ENCODE measurements at regions not wholly inside any gene's neighbourhood (a gene's known extent, or its start where the extent isn't known, plus 50 kb on each side); places are given as distances from the start of the nearest gene placed in this dataset.
A peak's percentile ranks its signal among the peaks of the same experiment; 100 is the strongest.

GRCh38 chr2:237170020-237170419, 84.3 kb downstream of the COPS8 start:
- Histone ChIP-seq H3K4me3 (ENCODE audit: low read depth in 1 of 5, low read length in 5 of 5) (no peak overlapping the region), H3K9me3 (ENCODE audit: control insufficient read depth in 5 of 5, low read length in 5 of 5) (peaks cover 0 to 7% (median 3%) of the 10 kb centered on the region in 5 donors), H3K36me3 (ENCODE audit: control insufficient read depth in 5 of 5, insufficient read depth in 5 of 5, low read length in 5 of 5) (no peaks in the 10 kb centered on the region), H3K27ac (ENCODE audit: low read depth, low read length) (peak overlapping the region; percentile 79), H3K27me3 (ENCODE audit: control insufficient read depth in 5 of 5, insufficient read depth in 4 of 5, low read length in 5 of 5) (peaks cover 0 to 5% (median 0%) of the 10 kb centered on the region in 5 donors), H3K9ac (ENCODE audit: low read length in 5 of 5) (no peak overlapping the region), H3K4me1 (ENCODE audit: control insufficient read depth in 5 of 5, insufficient read depth in 5 of 5, low read length in 5 of 5) (peaks cover 0 to 28% (median 18%) of the 10 kb centered on the region in 5 donors)

GRCh38 chr2:237171396-237171795, 85.7 kb downstream of the COPS8 start:
- Histone ChIP-seq H3K27ac (ENCODE audit: low read depth, low read length) (peak overlapping the region; percentile 79), H3K9me3 (ENCODE audit: control insufficient read depth in 5 of 5, low read length in 5 of 5) (peaks cover 0 to 7% (median 3%) of the 10 kb centered on the region in 5 donors), H3K36me3 (ENCODE audit: control insufficient read depth in 5 of 5, insufficient read depth in 5 of 5, low read length in 5 of 5) (no peaks in the 10 kb centered on the region), H3K4me3 (ENCODE audit: low read depth in 1 of 5, low read length in 5 of 5) (peak overlapping the region in 1 of 5 donors; percentile 56), H3K4me1 (ENCODE audit: control insufficient read depth in 5 of 5, insufficient read depth in 5 of 5, low read length in 5 of 5) (peaks cover 0 to 28% (median 18%) of the 10 kb centered on the region in 5 donors), H3K9ac (ENCODE audit: low read length in 5 of 5) (peak overlapping the region in 2 of 5 donors; percentile 31 to 40), H3K27me3 (ENCODE audit: control insufficient read depth in 5 of 5, insufficient read depth in 4 of 5, low read length in 5 of 5) (no peaks in the 10 kb centered on the region)

GRCh38 chr2:237171881-237172280, 86.2 kb downstream of the COPS8 start:
- H3K27me3 ChIP-seq (ENCODE audit: control insufficient read depth in 5 of 5, insufficient read depth in 4 of 5, low read length in 5 of 5) = no peaks in the 10 kb centered on the region
- peak overlapping the region; percentile 79 for H3K27ac ChIP-seq (ENCODE audit: low read depth, low read length)
- peaks cover 0 to 7% (median 3%) of the 10 kb centered on the region in 5 donors for H3K9me3 ChIP-seq (ENCODE audit: control insufficient read depth in 5 of 5, low read length in 5 of 5)
- peaks cover 0 to 28% (median 18%) of the 10 kb centered on the region in 5 donors for H3K4me1 ChIP-seq (ENCODE audit: control insufficient read depth in 5 of 5, insufficient read depth in 5 of 5, low read length in 5 of 5)
- peak overlapping the region in 1 of 5 donors; percentile 40 for H3K9ac ChIP-seq (ENCODE audit: low read length in 5 of 5)
- H3K36me3 ChIP-seq (ENCODE audit: control insufficient read depth in 5 of 5, insufficient read depth in 5 of 5, low read length in 5 of 5) = no peaks in the 10 kb centered on the region
- H3K4me3 ChIP-seq (ENCODE audit: low read depth in 1 of 5, low read length in 5 of 5) = no peak overlapping the region

GRCh38 chr2:237177052-237177451, 91.4 kb downstream of the COPS8 start:
- Histone ChIP-seq H3K27ac (ENCODE audit: low read depth, low read length) (no peak overlapping the region), H3K27me3 (ENCODE audit: control insufficient read depth in 5 of 5, insufficient read depth in 4 of 5, low read length in 5 of 5) (no peaks in the 10 kb centered on the region), H3K9ac (ENCODE audit: low read length in 5 of 5) (no peak overlapping the region), H3K9me3 (ENCODE audit: control insufficient read depth in 5 of 5, low read length in 5 of 5) (peaks cover 0 to 3% (median 0%) of the 10 kb centered on the region in 5 donors), H3K4me1 (ENCODE audit: control insufficient read depth in 5 of 5, insufficient read depth in 5 of 5, low read length in 5 of 5) (peaks cover 1 to 13% (median 4%) of the 10 kb centered on the region in 5 donors), H3K4me3 (ENCODE audit: low read depth in 1 of 5, low read length in 5 of 5) (no peak overlapping the region), H3K36me3 (ENCODE audit: control insufficient read depth in 5 of 5, insufficient read depth in 5 of 5, low read length in 5 of 5) (no peaks in the 10 kb centered on the region)

- H3K4me1 ChIP-seq (ENCODE audit: control insufficient read depth in 5 of 5, insufficient read depth in 5 of 5, low read length in 5 of 5) = peaks cover 0 to 11% (median 5%) of the 10 kb centered on the region in 5 donors
- peaks cover 0 to 3% (median 0%) of the 10 kb centered on the region in 5 donors for H3K9me3 ChIP-seq (ENCODE audit: control insufficient read depth in 5 of 5, low read length in 5 of 5)
- no peak overlapping the region for H3K9ac ChIP-seq (ENCODE audit: low read length in 5 of 5)
- H3K27ac ChIP-seq (ENCODE audit: low read depth, low read length) = no peak overlapping the region
- H3K36me3 ChIP-seq (ENCODE audit: control insufficient read depth in 5 of 5, insufficient read depth in 5 of 5, low read length in 5 of 5) = no peaks in the 10 kb centered on the region
- peaks cover 0 to 4% (median 0%) of the 10 kb centered on the region in 5 donors for H3K27me3 ChIP-seq (ENCODE audit: control insufficient read depth in 5 of 5, insufficient read depth in 4 of 5, low read length in 5 of 5)
- H3K4me3 ChIP-seq (ENCODE audit: low read depth in 1 of 5, low read length in 5 of 5) = no peak overlapping the region
Measured at GRCh38 chr2:237177986-237178385, 92.3 kb downstream of the COPS8 start.

GRCh38 chr2:237178396-237178795, 92.7 kb downstream of the COPS8 start:
- H3K36me3 ChIP-seq (ENCODE audit: control insufficient read depth in 5 of 5, insufficient read depth in 5 of 5, low read length in 5 of 5) = no peaks in the 10 kb centered on the region
- H3K9me3 ChIP-seq (ENCODE audit: control insufficient read depth in 5 of 5, low read length in 5 of 5) = peaks cover 0 to 3% (median 0%) of the 10 kb centered on the region in 5 donors
- no peak overlapping the region for H3K27ac ChIP-seq (ENCODE audit: low read depth, low read length)
- no peak overlapping the region for H3K9ac ChIP-seq (ENCODE audit: low read length in 5 of 5)
- peaks cover 0 to 4% (median 0%) of the 10 kb centered on the region in 5 donors for H3K27me3 ChIP-seq (ENCODE audit: control insufficient read depth in 5 of 5, insufficient read depth in 4 of 5, low read length in 5 of 5)
- no peak overlapping the region for H3K4me3 ChIP-seq (ENCODE audit: low read depth in 1 of 5, low read length in 5 of 5)
- H3K4me1 ChIP-seq (ENCODE audit: control insufficient read depth in 5 of 5, insufficient read depth in 5 of 5, low read length in 5 of 5) = peaks cover 0 to 11% (median 5%) of the 10 kb centered on the region in 5 donors

- Histone ChIP-seq H3K27me3 (ENCODE audit: control insufficient read depth in 5 of 5, insufficient read depth in 4 of 5, low read length in 5 of 5) (peaks cover 0 to 4% (median 0%) of the 10 kb centered on the region in 5 donors), H3K9me3 (ENCODE audit: control insufficient read depth in 5 of 5, low read length in 5 of 5) (no peaks in the 10 kb centered on the region), H3K4me1 (ENCODE audit: control insufficient read depth in 5 of 5, insufficient read depth in 5 of 5, low read length in 5 of 5) (peaks cover 0 to 11% (median 5%) of the 10 kb centered on the region in 5 donors), H3K4me3 (ENCODE audit: low read depth in 1 of 5, low read length in 5 of 5) (no peak overlapping the region), H3K9ac (ENCODE audit: low read length in 5 of 5) (no peak overlapping the region), H3K36me3 (ENCODE audit: control insufficient read depth in 5 of 5, insufficient read depth in 5 of 5, low read length in 5 of 5) (no peaks in the 10 kb centered on the region), H3K27ac (ENCODE audit: low read depth, low read length) (no peak overlapping the region)
Measured at GRCh38 chr2:237179161-237179560, 93.5 kb downstream of the COPS8 start.

- H3K9ac ChIP-seq (ENCODE audit: low read length in 5 of 5) = no peak overlapping the region
- no peak overlapping the region for H3K4me3 ChIP-seq (ENCODE audit: low read depth in 1 of 5, low read length in 5 of 5)
- peaks cover 0 to 11% (median 5%) of the 10 kb centered on the region in 5 donors for H3K4me1 ChIP-seq (ENCODE audit: control insufficient read depth in 5 of 5, insufficient read depth in 5 of 5, low read length in 5 of 5)
- no peaks in the 10 kb centered on the region for H3K36me3 ChIP-seq (ENCODE audit: control insufficient read depth in 5 of 5, insufficient read depth in 5 of 5, low read length in 5 of 5)
- H3K27me3 ChIP-seq (ENCODE audit: control insufficient read depth in 5 of 5, insufficient read depth in 4 of 5, low read length in 5 of 5) = peaks cover 0 to 4% (median 0%) of the 10 kb centered on the region in 5 donors
- no peak overlapping the region for H3K27ac ChIP-seq (ENCODE audit: low read depth, low read length)
- H3K9me3 ChIP-seq (ENCODE audit: control insufficient read depth in 5 of 5, low read length in 5 of 5) = no peaks in the 10 kb centered on the region
Measured at GRCh38 chr2:237180187-237180586, 94.5 kb downstream of the COPS8 start.

GRCh38 chr2:237180987-237181386, 95.3 kb downstream of the COPS8 start:
- peaks cover 0 to 11% (median 5%) of the 10 kb centered on the region in 5 donors for H3K4me1 ChIP-seq (ENCODE audit: control insufficient read depth in 5 of 5, insufficient read depth in 5 of 5, low read length in 5 of 5)
- no peak overlapping the region for H3K27ac ChIP-seq (ENCODE audit: low read depth, low read length)
- H3K9me3 ChIP-seq (ENCODE audit: control insufficient read depth in 5 of 5, low read length in 5 of 5) = no peaks in the 10 kb centered on the region
- peaks cover 0 to 4% (median 0%) of the 10 kb centered on the region in 5 donors for H3K27me3 ChIP-seq (ENCODE audit: control insufficient read depth in 5 of 5, insufficient read depth in 4 of 5, low read length in 5 of 5)
- no peak overlapping the region for H3K9ac ChIP-seq (ENCODE audit: low read length in 5 of 5)
- no peak overlapping the region for H3K4me3 ChIP-seq (ENCODE audit: low read depth in 1 of 5, low read length in 5 of 5)
- H3K36me3 ChIP-seq (ENCODE audit: control insufficient read depth in 5 of 5, insufficient read depth in 5 of 5, low read length in 5 of 5) = no peaks in the 10 kb centered on the region

GRCh38 chr2:237181844-237182243, 96.2 kb downstream of the COPS8 start:
- H3K9me3 ChIP-seq (ENCODE audit: control insufficient read depth in 5 of 5, low read length in 5 of 5) = no peaks in the 10 kb centered on the region
- H3K4me3 ChIP-seq (ENCODE audit: low read depth in 1 of 5, low read length in 5 of 5) = no peak overlapping the region
- H3K9ac ChIP-seq (ENCODE audit: low read length in 5 of 5) = no peak overlapping the region
- peaks cover 0 to 11% (median 5%) of the 10 kb centered on the region in 5 donors for H3K4me1 ChIP-seq (ENCODE audit: control insufficient read depth in 5 of 5, insufficient read depth in 5 of 5, low read length in 5 of 5)
- peak overlapping the region; percentile 18 for H3K27ac ChIP-seq (ENCODE audit: low read depth, low read length)
- peaks cover 0 to 4% (median 0%) of the 10 kb centered on the region in 5 donors for H3K27me3 ChIP-seq (ENCODE audit: control insufficient read depth in 5 of 5, insufficient read depth in 4 of 5, low read length in 5 of 5)
- no peaks in the 10 kb centered on the region for H3K36me3 ChIP-seq (ENCODE audit: control insufficient read depth in 5 of 5, insufficient read depth in 5 of 5, low read length in 5 of 5)

Measured in subcutaneous abdominal adipose tissue (tissue), 5 donors.